ENCODE measurements at regions not wholly inside any gene's neighbourhood (a gene's known extent, or its start where the extent isn't known, plus 50 kb on each side); places are given as distances from the start of the nearest gene placed in this dataset.

DNA sequence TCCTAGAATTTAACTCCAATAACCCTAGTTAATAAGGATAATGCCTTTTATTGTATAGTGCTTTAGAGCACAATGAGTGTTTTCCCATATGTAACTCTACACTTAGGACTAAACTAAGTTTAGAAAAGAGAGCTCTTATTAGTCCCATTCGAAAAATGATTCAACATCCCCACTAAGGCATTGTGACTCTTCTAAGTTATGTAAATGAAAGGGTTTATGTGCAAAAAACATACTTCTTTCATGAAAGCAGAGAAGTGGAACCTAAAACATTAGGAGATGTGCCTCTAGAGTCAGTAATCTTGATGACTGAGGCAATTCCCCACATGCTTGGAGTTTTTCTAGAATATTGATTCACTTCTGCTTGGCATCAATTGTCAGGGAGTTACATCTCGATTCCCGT is 344.1 kb upstream of the ZNF717 start:
- TF ChIP-seq, protein P1, sequence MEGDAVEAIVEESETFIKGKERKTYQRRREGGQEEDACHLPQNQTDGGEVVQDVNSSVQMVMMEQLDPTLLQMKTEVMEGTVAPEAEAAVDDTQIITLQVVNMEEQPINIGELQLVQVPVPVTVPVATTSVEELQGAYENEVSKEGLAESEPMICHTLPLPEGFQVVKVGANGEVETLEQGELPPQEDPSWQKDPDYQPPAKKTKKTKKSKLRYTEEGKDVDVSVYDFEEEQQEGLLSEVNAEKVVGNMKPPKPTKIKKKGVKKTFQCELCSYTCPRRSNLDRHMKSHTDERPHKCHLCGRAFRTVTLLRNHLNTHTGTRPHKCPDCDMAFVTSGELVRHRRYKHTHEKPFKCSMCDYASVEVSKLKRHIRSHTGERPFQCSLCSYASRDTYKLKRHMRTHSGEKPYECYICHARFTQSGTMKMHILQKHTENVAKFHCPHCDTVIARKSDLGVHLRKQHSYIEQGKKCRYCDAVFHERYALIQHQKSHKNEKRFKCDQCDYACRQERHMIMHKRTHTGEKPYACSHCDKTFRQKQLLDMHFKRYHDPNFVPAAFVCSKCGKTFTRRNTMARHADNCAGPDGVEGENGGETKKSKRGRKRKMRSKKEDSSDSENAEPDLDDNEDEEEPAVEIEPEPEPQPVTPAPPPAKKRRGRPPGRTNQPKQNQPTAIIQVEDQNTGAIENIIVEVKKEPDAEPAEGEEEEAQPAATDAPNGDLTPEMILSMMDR (conservative IDR thresholded peaks at IDR 0.05; ENCODE audit: low read length) = no peak
- TF ChIP-seq EZH2phosphoT487 (IDR thresholded peaks at IDR 0.05; ENCODE audit: borderline replicate concordance, low read depth, low read length) = no peak
